ENCODE measurements at regions not wholly inside any gene's neighbourhood (a gene's known extent, or its start where the extent isn't known, plus 50 kb on each side); places are given as distances from the start of the nearest gene placed in this dataset.

DNA sequence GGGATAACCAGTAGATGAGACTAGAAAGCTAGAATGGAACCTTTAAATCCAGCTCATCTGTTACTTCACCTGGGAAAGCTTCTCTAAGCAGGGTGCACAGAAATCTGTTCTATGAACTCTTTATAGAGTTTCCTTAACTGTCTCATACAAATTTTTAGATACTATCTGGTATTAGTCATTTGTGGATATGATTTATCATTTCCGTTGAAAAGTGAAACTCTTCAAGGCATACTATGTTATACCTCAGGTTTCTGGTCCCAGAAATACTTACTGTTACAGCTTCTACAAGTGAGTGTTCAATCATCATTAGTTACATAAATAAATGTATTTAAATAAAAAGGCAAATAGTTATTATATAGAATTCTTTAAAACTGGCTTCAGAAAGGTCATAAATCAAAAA, 298.3 kb upstream of the AGA start:
- ChIA-PET SMC1A (ENCODE audit: uncharacterized antibody, unreplicated experiment) (interaction anchor here (1.5 to 2.4 kb wide), 2 partner anchors 13 to 49 kb away, joined by 3 to 8 read pairs; no protein-coding TSS in a partner anchor), POLR2A (no interaction called here), RAD21 (ENCODE audit: unreplicated experiment) (interaction anchor here (0.7 to 1.3 kb wide), 3 partner anchors 13 to 30 kb away, joined by 3 read pairs; no protein-coding TSS in a partner anchor), CTCF (interaction anchor here (1.4 kb wide), 1 partner anchor 73 kb away, joined by 4 read pairs; no protein-coding TSS in a partner anchor)
- intact Hi-C loops (cut with micrococcal nuclease; ENCODE audit: unreplicated experiment), result no loop called here
- Histone ChIP-seq H3K79me2 (ENCODE audit: control insufficient read depth, insufficient read depth, low read length) (no peaks in the 10 kb centered on the region), H3K4me3 (no peak overlapping the region), H3K27me3 (replicated peaks in 1 of 2; ENCODE audit: control insufficient read depth in 2 of 2, insufficient read depth in 2 of 2, low read length in 1 of 2) (no peaks in the 10 kb centered on the region), H3K4me1 (ENCODE audit: control insufficient read depth, insufficient read depth, low read length) (no peaks in the 10 kb centered on the region), H3K27ac (ENCODE audit: control insufficient read depth, insufficient read depth) (no peak overlapping the region), H3K4me2 (ENCODE audit: control insufficient read depth, insufficient read depth) (no peak overlapping the region), H3K36me3 (ENCODE audit: control insufficient read depth in 2 of 2, insufficient read depth in 2 of 2, low read length in 1 of 2) (no peaks in the 10 kb centered on the region), H2AFZ (ENCODE audit: control insufficient read depth, low read depth, low read length) (no peak overlapping the region), H4K20me1 (ENCODE audit: control insufficient read depth, insufficient read depth) (no peaks in the 10 kb centered on the region), H3K9ac (ENCODE audit: control insufficient read depth, insufficient read depth, low read length) (no peak overlapping the region), H3K9me3 (replicated peaks; ENCODE audit: control insufficient read depth, insufficient read depth, low read length) (no peaks in the 10 kb centered on the region; the same call in 2 of the 3 replicates)
- peak; percentile 63 for TF ChIP-seq NFIC (IDR thresholded peaks at IDR 0.05; ENCODE audit: low read depth, low read length)
- TF ChIP-seq POLR2AphosphoS5 (IDR thresholded peaks at IDR 0.05; ENCODE audit: low read length), result no peak
- no peak for TF ChIP-seq IKZF2 (IDR thresholded peaks at IDR 0.05)
- TF ChIP-seq PAX8 (IDR thresholded peaks at IDR 0.05), result no peak
- TF ChIP-seq, protein P1, sequence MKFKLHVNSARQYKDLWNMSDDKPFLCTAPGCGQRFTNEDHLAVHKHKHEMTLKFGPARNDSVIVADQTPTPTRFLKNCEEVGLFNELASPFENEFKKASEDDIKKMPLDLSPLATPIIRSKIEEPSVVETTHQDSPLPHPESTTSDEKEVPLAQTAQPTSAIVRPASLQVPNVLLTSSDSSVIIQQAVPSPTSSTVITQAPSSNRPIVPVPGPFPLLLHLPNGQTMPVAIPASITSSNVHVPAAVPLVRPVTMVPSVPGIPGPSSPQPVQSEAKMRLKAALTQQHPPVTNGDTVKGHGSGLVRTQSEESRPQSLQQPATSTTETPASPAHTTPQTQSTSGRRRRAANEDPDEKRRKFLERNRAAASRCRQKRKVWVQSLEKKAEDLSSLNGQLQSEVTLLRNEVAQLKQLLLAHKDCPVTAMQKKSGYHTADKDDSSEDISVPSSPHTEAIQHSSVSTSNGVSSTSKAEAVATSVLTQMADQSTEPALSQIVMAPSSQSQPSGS (IDR thresholded peaks at IDR 0.05; ENCODE audit: low read length), result peak; percentile 34; the same call in 1 of the 2 replicates
- no peak for TF ChIP-seq DPF2 (IDR thresholded peaks at IDR 0.05)
- peak; percentile 60 for TF ChIP-seq JUNB (IDR thresholded peaks at IDR 0.05)
- ATAC-seq (peak; percentile 86), DNase-seq (ENCODE audit: low read depth, low spot score) (no peak), FAIRE-seq (no peak)
- BruUV-seq (replicated peaks), result no TSS peak
- 30% methylated on average over 1 of the region's 1 CpG for WGBS (ENCODE audit: insufficient coverage, insufficient replicate concordance, low lambda C conversion rate, missing lambda C conversion rate)
- in situ Hi-C loops (cut with MboI), result no loop called here

DNA sequence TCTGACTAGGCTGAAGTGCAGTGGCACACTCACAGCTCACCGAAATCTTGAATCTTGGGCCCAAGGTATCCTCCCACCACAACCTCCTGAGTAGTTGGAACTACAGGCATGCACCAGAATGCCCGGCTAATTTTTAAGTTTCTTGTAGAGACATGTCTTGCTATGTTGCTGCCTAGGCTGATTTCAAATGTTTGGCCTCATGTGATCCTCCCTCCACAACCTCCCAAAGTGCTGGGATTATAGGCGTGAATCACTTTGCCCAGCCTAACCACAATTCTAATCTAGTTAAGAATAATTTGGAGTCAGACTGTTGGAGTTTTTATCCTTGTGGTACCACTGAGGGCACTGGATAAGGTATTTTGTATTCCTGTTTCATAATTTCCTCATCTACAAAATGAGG, 317.5 kb upstream of the AGA start:
- no TSS peak for BruUV-seq (replicated peaks)
- intact Hi-C loops (cut with micrococcal nuclease; ENCODE audit: unreplicated experiment) (no loop called here), in situ Hi-C loops (cut with MboI) (no loop called here)
- no peaks in the 10 kb centered on the region for H3K27me3 ChIP-seq (replicated peaks in 1 of 2; ENCODE audit: control insufficient read depth in 2 of 2, insufficient read depth in 2 of 2, low read length in 1 of 2)
- CTCF ChIA-PET, result no interaction called here
- POLR2A ChIA-PET, result no interaction called here
- RAD21 ChIA-PET (ENCODE audit: unreplicated experiment), result interaction anchor here (1.3 kb wide), 1 partner anchor 121 kb away, joined by 3 read pairs; no protein-coding TSS in a partner anchor
- no peak for ATAC-seq
- no peak for DNase-seq (ENCODE audit: low read depth, low spot score)
- TF ChIP-seq, protein P2, sequence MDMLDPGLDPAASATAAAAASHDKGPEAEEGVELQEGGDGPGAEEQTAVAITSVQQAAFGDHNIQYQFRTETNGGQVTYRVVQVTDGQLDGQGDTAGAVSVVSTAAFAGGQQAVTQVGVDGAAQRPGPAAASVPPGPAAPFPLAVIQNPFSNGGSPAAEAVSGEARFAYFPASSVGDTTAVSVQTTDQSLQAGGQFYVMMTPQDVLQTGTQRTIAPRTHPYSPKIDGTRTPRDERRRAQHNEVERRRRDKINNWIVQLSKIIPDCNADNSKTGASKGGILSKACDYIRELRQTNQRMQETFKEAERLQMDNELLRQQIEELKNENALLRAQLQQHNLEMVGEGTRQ (IDR thresholded peaks at IDR 0.05; ENCODE audit: borderline replicate concordance, low read depth, low read length), result no peak
- TF ChIP-seq, protein P3, sequence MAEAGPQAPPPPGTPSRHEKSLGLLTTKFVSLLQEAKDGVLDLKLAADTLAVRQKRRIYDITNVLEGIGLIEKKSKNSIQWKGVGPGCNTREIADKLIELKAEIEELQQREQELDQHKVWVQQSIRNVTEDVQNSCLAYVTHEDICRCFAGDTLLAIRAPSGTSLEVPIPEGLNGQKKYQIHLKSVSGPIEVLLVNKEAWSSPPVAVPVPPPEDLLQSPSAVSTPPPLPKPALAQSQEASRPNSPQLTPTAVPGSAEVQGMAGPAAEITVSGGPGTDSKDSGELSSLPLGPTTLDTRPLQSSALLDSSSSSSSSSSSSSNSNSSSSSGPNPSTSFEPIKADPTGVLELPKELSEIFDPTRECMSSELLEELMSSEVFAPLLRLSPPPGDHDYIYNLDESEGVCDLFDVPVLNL (IDR thresholded peaks at IDR 0.05; ENCODE audit: low read depth, low read length), result no peak
- TF ChIP-seq FOXM1 (IDR thresholded peaks at IDR 0.05; ENCODE audit: low read depth, low read length), result no peak
- TF ChIP-seq SREBF2 (IDR thresholded peaks at IDR 0.05; ENCODE audit: low read length), result no peak
- TF ChIP-seq, protein P4, sequence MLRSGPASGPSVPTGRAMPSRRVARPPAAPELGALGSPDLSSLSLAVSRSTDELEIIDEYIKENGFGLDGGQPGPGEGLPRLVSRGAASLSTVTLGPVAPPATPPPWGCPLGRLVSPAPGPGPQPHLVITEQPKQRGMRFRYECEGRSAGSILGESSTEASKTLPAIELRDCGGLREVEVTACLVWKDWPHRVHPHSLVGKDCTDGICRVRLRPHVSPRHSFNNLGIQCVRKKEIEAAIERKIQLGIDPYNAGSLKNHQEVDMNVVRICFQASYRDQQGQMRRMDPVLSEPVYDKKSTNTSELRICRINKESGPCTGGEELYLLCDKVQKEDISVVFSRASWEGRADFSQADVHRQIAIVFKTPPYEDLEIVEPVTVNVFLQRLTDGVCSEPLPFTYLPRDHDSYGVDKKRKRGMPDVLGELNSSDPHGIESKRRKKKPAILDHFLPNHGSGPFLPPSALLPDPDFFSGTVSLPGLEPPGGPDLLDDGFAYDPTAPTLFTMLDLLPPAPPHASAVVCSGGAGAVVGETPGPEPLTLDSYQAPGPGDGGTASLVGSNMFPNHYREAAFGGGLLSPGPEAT (IDR thresholded peaks at IDR 0.05; ENCODE audit: low read depth), result no peak
- H3K27ac ChIP-seq (ENCODE audit: control insufficient read depth, insufficient read depth), result no peak overlapping the region
- no peak overlapping the region for H2AFZ ChIP-seq (ENCODE audit: control insufficient read depth, low read depth, low read length)
- 100% methylated on average over 3 of the region's 3 CpGs for WGBS (ENCODE audit: insufficient coverage, insufficient replicate concordance, low lambda C conversion rate, missing lambda C conversion rate)
- H3K9me3 ChIP-seq (replicated peaks; ENCODE audit: control insufficient read depth, insufficient read depth, low read length), result no peaks in the 10 kb centered on the region
- H3K9ac ChIP-seq (ENCODE audit: control insufficient read depth, insufficient read depth, low read length), result no peak overlapping the region
- H3K4me3 ChIP-seq, result no peak overlapping the region
- FAIRE-seq, result no peak
- SMC1A ChIA-PET (ENCODE audit: uncharacterized antibody, unreplicated experiment), result no interaction called here
- no peaks in the 10 kb centered on the region for H3K36me3 ChIP-seq (ENCODE audit: control insufficient read depth in 2 of 2, insufficient read depth in 2 of 2, low read length in 1 of 2)
- H3K79me2 ChIP-seq (ENCODE audit: control insufficient read depth, insufficient read depth, low read length), result no peaks in the 10 kb centered on the region
- H3K4me1 ChIP-seq (ENCODE audit: control insufficient read depth, insufficient read depth, low read length), result no peaks in the 10 kb centered on the region
- no peaks in the 10 kb centered on the region for H4K20me1 ChIP-seq (ENCODE audit: control insufficient read depth, insufficient read depth)
- H3K4me2 ChIP-seq (ENCODE audit: control insufficient read depth, insufficient read depth), result no peak overlapping the region

All from GM12878 (cell line).